Gastrocnemius medialis (tissue), 4 donors: ENCODE measurements at regions not wholly inside any gene's neighbourhood (a gene's known extent, or its start where the extent isn't known, plus 50 kb on each side); places are given as distances from the start of the nearest gene placed in this dataset.

ENCODE experiments used
- CTCF ChIP-seq, 5 experiments: fragments of 450-650 bp in 3 of 5; fragments of 200-600 bp in 2 of 5; sonication (generic) in 2 of 5; IDR thresholded peaks in 4 of 5; conservative IDR thresholded peaks in 1 of 5; 1 replicate in 4 of 5; 2 replicates in 1 of 5; pipeline ENCODE4 v1.5.1; 2016 to 2019; ENCODE audit warnings: antibody characterized with exemption in 5 of 5, mild to moderate bottlenecking in 3 of 5, moderate library complexity in 3 of 5
- POLR2A ChIP-seq, 2 donors: fragments of 450-650 bp; IDR thresholded peaks; one replicate each; pipeline ENCODE4 v1.6.1; 2017; ENCODE audit warnings: antibody characterized with exemption in 2 of 2, mild to moderate bottlenecking in 2 of 2, moderate library complexity in 2 of 2

- TF ChIP-seq CTCF (IDR thresholded peaks at IDR 0.05 in 4 of 5, conservative IDR thresholded peaks at IDR 0.05 in 1 of 5), result no peak
- no peak for TF ChIP-seq POLR2A (IDR thresholded peaks at IDR 0.05)
Observed at GRCh38 chr2:117763804-117764203, 50.7 kb upstream of the DDX18 start.
